Bronchial epithelial cell (primary cell): ENCODE measurements at regions not wholly inside any gene's neighbourhood (a gene's known extent, or its start where the extent isn't known, plus 50 kb on each side); places are given as distances from the start of the nearest gene placed in this dataset.

Experiments used
- DNase-seq: peaks from one replicate; pipeline ENCODE4 v3.0.0-alpha.2; 2010; ENCODE audit warnings: low read depth
- FAIRE-seq: peaks from 2 replicates; lab custom pipeline; 2011; peaks lifted over from hg19 to GRCh38; lab: Jason Lieb, UNC
- H3K27me3 ChIP-seq: 2 replicates; pipeline ENCODE4 v1.5.1; 2011; ENCODE audit warnings: low read length; ENCODE audit not compliant: control insufficient read depth, insufficient read depth
- H3K36me3 ChIP-seq: 2 replicates; pipeline ENCODE4 v1.5.1; 2011; ENCODE audit warnings: low read length; ENCODE audit not compliant: control insufficient read depth, insufficient read depth
- H3K4me3 ChIP-seq: 2 replicates; pipeline ENCODE4 v1.5.1; 2011; ENCODE audit warnings: mild to moderate bottlenecking, low read depth, low read length, control low read depth
- TF ChIP-seq, protein P1 (sequence below): IDR thresholded peaks from 2 replicates; pipeline ENCODE4 v1.5.1; 2011; ENCODE audit warnings: mild to moderate bottlenecking, moderate library complexity, low read length, control low read depth, inconsistent platforms; ENCODE audit not compliant: insufficient read depth, severe bottlenecking

DNA sequence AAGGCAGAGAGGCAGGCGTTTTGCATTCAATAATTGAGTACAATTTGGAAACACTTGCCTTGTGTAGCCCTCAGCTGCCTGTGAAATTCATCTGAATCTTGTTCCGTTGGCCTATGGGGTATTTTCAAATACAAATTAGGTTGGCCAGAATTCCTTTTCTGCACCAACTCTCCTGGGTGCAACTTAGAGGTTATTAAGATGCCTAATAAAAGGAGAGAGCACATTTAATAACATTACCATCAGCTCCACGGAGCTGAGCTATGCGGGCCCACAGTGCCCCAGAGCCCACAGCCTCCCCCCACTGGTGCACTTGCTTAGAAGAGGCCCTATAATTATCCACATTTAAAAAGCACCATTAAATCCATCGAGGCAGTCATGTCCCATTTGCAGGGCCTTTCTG lies 367.6 kb upstream of the CLINT1 start:
- Histone ChIP-seq H3K36me3 (no peaks in the 10 kb centered on the region), H3K4me3 (no peak overlapping the region), H3K27me3 (no peaks in the 10 kb centered on the region)
- DNase-seq (no peak), FAIRE-seq (no peak)
- TF ChIP-seq, protein P1, sequence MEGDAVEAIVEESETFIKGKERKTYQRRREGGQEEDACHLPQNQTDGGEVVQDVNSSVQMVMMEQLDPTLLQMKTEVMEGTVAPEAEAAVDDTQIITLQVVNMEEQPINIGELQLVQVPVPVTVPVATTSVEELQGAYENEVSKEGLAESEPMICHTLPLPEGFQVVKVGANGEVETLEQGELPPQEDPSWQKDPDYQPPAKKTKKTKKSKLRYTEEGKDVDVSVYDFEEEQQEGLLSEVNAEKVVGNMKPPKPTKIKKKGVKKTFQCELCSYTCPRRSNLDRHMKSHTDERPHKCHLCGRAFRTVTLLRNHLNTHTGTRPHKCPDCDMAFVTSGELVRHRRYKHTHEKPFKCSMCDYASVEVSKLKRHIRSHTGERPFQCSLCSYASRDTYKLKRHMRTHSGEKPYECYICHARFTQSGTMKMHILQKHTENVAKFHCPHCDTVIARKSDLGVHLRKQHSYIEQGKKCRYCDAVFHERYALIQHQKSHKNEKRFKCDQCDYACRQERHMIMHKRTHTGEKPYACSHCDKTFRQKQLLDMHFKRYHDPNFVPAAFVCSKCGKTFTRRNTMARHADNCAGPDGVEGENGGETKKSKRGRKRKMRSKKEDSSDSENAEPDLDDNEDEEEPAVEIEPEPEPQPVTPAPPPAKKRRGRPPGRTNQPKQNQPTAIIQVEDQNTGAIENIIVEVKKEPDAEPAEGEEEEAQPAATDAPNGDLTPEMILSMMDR, result no peak

DNA sequence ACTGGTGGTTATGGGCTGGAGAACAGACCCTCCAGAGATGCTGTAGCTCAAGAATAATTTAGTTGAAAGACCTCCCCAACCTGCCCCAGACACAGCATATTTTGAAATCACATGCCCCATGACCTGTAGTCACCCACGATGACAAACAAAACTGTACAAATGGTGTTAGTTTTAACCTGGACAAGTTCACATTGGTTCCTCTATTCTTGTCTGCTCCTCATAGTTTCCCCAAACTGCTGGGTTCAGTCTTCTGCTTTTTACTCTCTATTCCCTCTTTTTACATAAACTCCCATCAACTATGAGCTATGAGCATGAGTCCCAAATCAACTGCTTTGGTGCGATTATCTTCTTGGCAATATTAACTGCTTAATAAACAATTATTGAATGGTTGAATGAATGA lies 365.3 kb upstream of the CLINT1 start:
- no peaks in the 10 kb centered on the region for H3K27me3 ChIP-seq
- no peak for DNase-seq
- no peak overlapping the region for H3K4me3 ChIP-seq
- no peaks in the 10 kb centered on the region for H3K36me3 ChIP-seq
- FAIRE-seq, result no peak
- TF ChIP-seq, protein P1, result no peak

- FAIRE-seq (no peak), DNase-seq (no peak)
- H3K4me3 ChIP-seq, result no peak overlapping the region
- H3K27me3 ChIP-seq, result no peaks in the 10 kb centered on the region
- no peaks in the 10 kb centered on the region for H3K36me3 ChIP-seq
- TF ChIP-seq, protein P1, result no peak
Observed at GRCh38 chr5:158223054-158223600, 364.2 kb upstream of the CLINT1 start.

DNA sequence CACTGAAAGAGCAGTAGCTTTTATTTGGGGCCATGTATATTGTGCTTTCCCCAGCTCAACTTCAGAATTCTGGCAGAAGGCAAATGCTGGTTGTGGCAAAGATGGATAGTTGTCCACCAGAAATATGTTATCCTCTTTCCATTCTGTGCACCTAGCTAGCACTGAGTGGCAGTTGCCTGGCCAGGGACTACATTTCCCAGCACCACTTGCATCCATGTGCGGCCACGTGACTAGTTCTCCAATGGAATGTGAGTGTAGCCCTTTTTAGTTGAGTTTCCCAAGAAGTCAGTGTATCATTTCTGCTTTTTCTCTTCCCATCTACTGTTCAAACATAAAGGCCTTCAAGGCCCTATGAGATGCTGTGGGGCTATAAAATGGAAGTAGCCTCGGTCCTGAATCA lies 354.0 kb upstream of the CLINT1 start:
- TF ChIP-seq, protein P1, result no peak
- Histone ChIP-seq H3K4me3 (no peak overlapping the region), H3K36me3 (no peaks in the 10 kb centered on the region), H3K27me3 (no peaks in the 10 kb centered on the region)
- DNase-seq (no peak), FAIRE-seq (no peak)

DNA sequence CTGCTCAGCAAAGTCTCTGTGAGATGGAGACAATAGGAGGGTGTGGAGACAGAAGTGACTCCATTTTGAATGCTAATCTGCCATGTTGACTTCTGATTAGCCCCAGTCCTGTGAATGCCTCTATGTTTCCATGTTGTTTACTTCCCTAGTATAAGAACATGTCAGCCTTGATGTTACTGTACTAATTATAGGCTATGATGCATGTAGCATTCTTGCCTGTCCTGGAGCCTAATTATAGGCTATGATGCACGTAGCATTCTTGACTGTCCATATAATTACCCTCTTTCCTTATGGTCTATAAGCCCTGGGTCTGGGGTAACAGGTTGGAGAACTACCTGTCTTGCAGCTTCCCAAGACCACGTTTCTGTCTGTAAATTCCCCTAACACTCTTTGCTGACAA lies 353.3 kb upstream of the CLINT1 start:
- FAIRE-seq, result no peak
- TF ChIP-seq, protein P1, result no peak
- Histone ChIP-seq H3K36me3 (no peaks in the 10 kb centered on the region), H3K27me3 (no peaks in the 10 kb centered on the region), H3K4me3 (no peak overlapping the region)
- no peak for DNase-seq

GRCh38 chr5:158209219-158209908 lies 350.4 kb upstream of the CLINT1 start:
- Histone ChIP-seq H3K36me3 (no peaks in the 10 kb centered on the region), H3K27me3 (no peaks in the 10 kb centered on the region), H3K4me3 (no peak overlapping the region)
- DNase-seq, result no peak
- FAIRE-seq, result no peak
- TF ChIP-seq, protein P1, result no peak
